ENCODE measurements at regions not wholly inside any gene's neighbourhood (a gene's known extent, or its start where the extent isn't known, plus 50 kb on each side); places are given as distances from the start of the nearest gene placed in this dataset.

GRCh38 chr21:26368591-26369320, 198.2 kb upstream of the APP start:
- TF ChIP-seq, protein P1, sequence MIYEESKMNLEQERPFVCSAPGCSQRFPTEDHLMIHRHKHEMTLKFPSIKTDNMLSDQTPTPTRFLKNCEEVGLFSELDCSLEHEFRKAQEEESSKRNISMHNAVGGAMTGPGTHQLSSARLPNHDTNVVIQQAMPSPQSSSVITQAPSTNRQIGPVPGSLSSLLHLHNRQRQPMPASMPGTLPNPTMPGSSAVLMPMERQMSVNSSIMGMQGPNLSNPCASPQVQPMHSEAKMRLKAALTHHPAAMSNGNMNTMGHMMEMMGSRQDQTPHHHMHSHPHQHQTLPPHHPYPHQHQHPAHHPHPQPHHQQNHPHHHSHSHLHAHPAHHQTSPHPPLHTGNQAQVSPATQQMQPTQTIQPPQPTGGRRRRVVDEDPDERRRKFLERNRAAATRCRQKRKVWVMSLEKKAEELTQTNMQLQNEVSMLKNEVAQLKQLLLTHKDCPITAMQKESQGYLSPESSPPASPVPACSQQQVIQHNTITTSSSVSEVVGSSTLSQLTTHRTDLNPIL (CRISPR knock-in tag; IDR thresholded peaks at IDR 0.05; ENCODE audit: low read depth) = no peak
- TF ChIP-seq ZNF70 (CRISPR knock-in tag; IDR thresholded peaks at IDR 0.05) (no peak), ZNF8 (CRISPR knock-in tag; IDR thresholded peaks at IDR 0.05) (no peak), ZFP3 (CRISPR knock-in tag; IDR thresholded peaks at IDR 0.05) (no peak), ZC3H10 (CRISPR knock-in tag; IDR thresholded peaks at IDR 0.05) (no peak), TOX (CRISPR knock-in tag; IDR thresholded peaks at IDR 0.05; ENCODE audit: borderline replicate concordance) (no peak), GLIS3 (CRISPR knock-in tag; IDR thresholded peaks at IDR 0.05) (no peak)
- TF ChIP-seq, protein P2, sequence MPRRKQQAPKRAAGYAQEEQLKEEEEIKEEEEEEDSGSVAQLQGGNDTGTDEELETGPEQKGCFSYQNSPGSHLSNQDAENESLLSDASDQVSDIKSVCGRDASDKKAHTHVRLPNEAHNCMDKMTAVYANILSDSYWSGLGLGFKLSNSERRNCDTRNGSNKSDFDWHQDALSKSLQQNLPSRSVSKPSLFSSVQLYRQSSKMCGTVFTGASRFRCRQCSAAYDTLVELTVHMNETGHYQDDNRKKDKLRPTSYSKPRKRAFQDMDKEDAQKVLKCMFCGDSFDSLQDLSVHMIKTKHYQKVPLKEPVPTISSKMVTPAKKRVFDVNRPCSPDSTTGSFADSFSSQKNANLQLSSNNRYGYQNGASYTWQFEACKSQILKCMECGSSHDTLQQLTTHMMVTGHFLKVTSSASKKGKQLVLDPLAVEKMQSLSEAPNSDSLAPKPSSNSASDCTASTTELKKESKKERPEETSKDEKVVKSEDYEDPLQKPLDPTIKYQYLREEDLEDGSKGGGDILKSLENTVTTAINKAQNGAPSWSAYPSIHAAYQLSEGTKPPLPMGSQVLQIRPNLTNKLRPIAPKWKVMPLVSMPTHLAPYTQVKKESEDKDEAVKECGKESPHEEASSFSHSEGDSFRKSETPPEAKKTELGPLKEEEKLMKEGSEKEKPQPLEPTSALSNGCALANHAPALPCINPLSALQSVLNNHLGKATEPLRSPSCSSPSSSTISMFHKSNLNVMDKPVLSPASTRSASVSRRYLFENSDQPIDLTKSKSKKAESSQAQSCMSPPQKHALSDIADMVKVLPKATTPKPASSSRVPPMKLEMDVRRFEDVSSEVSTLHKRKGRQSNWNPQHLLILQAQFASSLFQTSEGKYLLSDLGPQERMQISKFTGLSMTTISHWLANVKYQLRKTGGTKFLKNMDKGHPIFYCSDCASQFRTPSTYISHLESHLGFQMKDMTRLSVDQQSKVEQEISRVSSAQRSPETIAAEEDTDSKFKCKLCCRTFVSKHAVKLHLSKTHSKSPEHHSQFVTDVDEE (CRISPR knock-in tag; IDR thresholded peaks at IDR 0.05) = no peak
- TF ChIP-seq, protein P3, sequence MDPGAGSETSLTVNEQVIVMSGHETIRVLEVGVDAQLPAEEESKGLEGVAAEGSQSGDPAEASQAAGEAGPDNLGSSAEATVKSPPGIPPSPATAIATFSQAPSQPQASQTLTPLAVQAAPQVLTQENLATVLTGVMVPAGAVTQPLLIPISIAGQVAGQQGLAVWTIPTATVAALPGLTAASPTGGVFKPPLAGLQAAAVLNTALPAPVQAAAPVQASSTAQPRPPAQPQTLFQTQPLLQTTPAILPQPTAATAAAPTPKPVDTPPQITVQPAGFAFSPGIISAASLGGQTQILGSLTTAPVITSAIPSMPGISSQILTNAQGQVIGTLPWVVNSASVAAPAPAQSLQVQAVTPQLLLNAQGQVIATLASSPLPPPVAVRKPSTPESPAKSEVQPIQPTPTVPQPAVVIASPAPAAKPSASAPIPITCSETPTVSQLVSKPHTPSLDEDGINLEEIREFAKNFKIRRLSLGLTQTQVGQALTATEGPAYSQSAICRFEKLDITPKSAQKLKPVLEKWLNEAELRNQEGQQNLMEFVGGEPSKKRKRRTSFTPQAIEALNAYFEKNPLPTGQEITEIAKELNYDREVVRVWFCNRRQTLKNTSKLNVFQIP (CRISPR knock-in tag; IDR thresholded peaks at IDR 0.05; ENCODE audit: borderline replicate concordance, low read depth) = no peak
